ENCODE measurements at regions not wholly inside any gene's neighbourhood (a gene's known extent, or its start where the extent isn't known, plus 50 kb on each side); places are given as distances from the start of the nearest gene placed in this dataset.

GRCh38 chr13:39232401-39232980 lies 194.2 kb downstream of the NHLRC3 start:
- Histone ChIP-seq H3K79me2 (ENCODE audit: low read length) (no peaks in the 10 kb centered on the region), H3K9me3 (ENCODE audit: insufficient read depth, low read length) (no peaks in the 10 kb centered on the region), H2AFZ (ENCODE audit: low read depth, low read length) (no peak overlapping the region), H3K9ac (ENCODE audit: low read length) (no peak overlapping the region), H3K4me1 (ENCODE audit: low read length) (no peaks in the 10 kb centered on the region), H3K4me3 (ENCODE audit: low read length) (no peak overlapping the region), H3K27me3 (ENCODE audit: low read depth, low read length) (no peaks in the 10 kb centered on the region), H3K4me2 (ENCODE audit: low read length) (no peak overlapping the region), H3K27ac (ENCODE audit: low read length) (no peak overlapping the region), H4K20me1 (ENCODE audit: insufficient read depth, low read length) (no peaks in the 10 kb centered on the region), H3K36me3 (replicated peaks; ENCODE audit: low read depth, low read length) (no peaks in the 10 kb centered on the region)
- TF ChIP-seq CTCF (IDR thresholded peaks at IDR 0.05; ENCODE audit: low read depth, low read length): no peak

- H3K36me3 ChIP-seq (replicated peaks; ENCODE audit: low read depth, low read length): no peaks in the 10 kb centered on the region
- no peak overlapping the region for H3K4me3 ChIP-seq (ENCODE audit: low read length)
- no peaks in the 10 kb centered on the region for H3K4me1 ChIP-seq (ENCODE audit: low read length)
- H3K27ac ChIP-seq (ENCODE audit: low read length): no peak overlapping the region
- H2AFZ ChIP-seq (ENCODE audit: low read depth, low read length): no peak overlapping the region
- no peaks in the 10 kb centered on the region for H3K9me3 ChIP-seq (ENCODE audit: insufficient read depth, low read length)
- no peaks in the 10 kb centered on the region for H4K20me1 ChIP-seq (ENCODE audit: insufficient read depth, low read length)
- H3K4me2 ChIP-seq (ENCODE audit: low read length): no peak overlapping the region
- no peak for TF ChIP-seq EZH2phosphoT487 (IDR thresholded peaks at IDR 0.05; ENCODE audit: low read depth)
- TF ChIP-seq CTCF (IDR thresholded peaks at IDR 0.05; ENCODE audit: low read depth, low read length): no peak
- H3K9ac ChIP-seq (ENCODE audit: low read length): no peak overlapping the region
- H3K79me2 ChIP-seq (ENCODE audit: low read length): no peaks in the 10 kb centered on the region
- H3K27me3 ChIP-seq (ENCODE audit: low read depth, low read length): no peaks in the 10 kb centered on the region
Observed at GRCh38 chr13:39232999-39233398, 194.7 kb downstream of the NHLRC3 start.

- Histone ChIP-seq H3K9me3 (ENCODE audit: insufficient read depth, low read length) (no peaks in the 10 kb centered on the region), H3K27ac (ENCODE audit: low read length) (no peak overlapping the region), H3K9ac (ENCODE audit: low read length) (no peak overlapping the region), H3K4me1 (ENCODE audit: low read length) (no peaks in the 10 kb centered on the region), H3K27me3 (ENCODE audit: low read depth, low read length) (no peaks in the 10 kb centered on the region), H2AFZ (ENCODE audit: low read depth, low read length) (no peak overlapping the region), H3K4me3 (ENCODE audit: low read length) (no peak overlapping the region), H3K79me2 (ENCODE audit: low read length) (no peaks in the 10 kb centered on the region), H3K4me2 (ENCODE audit: low read length) (no peak overlapping the region), H4K20me1 (ENCODE audit: insufficient read depth, low read length) (no peaks in the 10 kb centered on the region), H3K36me3 (replicated peaks; ENCODE audit: low read depth, low read length) (no peaks in the 10 kb centered on the region)
- TF ChIP-seq CTCF (IDR thresholded peaks at IDR 0.05; ENCODE audit: low read depth, low read length) (no peak), EZH2phosphoT487 (IDR thresholded peaks at IDR 0.05; ENCODE audit: low read depth) (no peak)
Observed at GRCh38 chr13:39233519-39233918, 195.3 kb downstream of the NHLRC3 start.

DNA sequence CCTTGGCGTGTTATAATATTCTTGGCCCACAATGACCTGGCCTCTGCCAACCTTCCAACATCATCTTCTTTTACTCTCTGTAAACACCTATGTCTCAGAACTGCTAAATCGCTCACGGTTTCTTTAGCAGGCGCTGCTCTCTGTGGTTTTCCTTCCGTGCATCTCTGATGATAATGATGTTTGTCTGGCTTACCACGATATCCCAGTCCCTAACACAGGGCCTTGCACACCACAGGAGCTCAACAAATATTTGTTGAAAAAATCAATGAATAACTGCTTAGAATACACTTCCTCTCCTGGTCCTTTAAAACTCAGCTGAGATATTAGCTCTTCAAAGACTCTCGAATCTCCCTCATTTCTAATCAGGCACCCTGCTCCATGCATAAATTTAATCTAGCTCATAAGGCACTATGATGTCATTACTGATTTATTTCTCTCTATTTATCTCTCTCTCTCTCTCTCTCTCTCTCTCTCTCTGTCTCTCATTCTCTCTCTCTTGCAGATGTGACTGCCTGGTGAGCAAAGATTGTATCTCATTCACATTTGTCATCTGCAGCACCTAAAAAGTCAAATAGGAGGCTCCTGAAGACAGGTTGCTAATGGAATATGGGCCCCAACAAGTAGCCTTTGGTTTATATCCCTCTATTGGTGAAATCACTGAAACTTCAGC lies 206.4 kb downstream of the NHLRC3 start:
- Histone ChIP-seq H3K9me3 (ENCODE audit: insufficient read depth, low read length) (no peaks in the 10 kb centered on the region), H3K4me1 (ENCODE audit: low read length) (no peaks in the 10 kb centered on the region), H3K36me3 (replicated peaks; ENCODE audit: low read depth, low read length) (no peaks in the 10 kb centered on the region), H3K27ac (ENCODE audit: low read length) (no peak overlapping the region), H3K79me2 (ENCODE audit: low read length) (no peaks in the 10 kb centered on the region), H2AFZ (ENCODE audit: low read depth, low read length) (no peak overlapping the region), H3K4me3 (ENCODE audit: low read length) (no peak overlapping the region), H4K20me1 (ENCODE audit: insufficient read depth, low read length) (no peaks in the 10 kb centered on the region), H3K27me3 (ENCODE audit: low read depth, low read length) (no peaks in the 10 kb centered on the region), H3K4me2 (ENCODE audit: low read length) (no peak overlapping the region), H3K9ac (ENCODE audit: low read length) (no peak overlapping the region)
- TF ChIP-seq EZH2phosphoT487 (IDR thresholded peaks at IDR 0.05; ENCODE audit: low read depth) (no peak), CTCF (IDR thresholded peaks at IDR 0.05; ENCODE audit: low read depth, low read length) (no peak)
